Nephron (organoid): ENCODE measurements at regions not wholly inside any gene's neighbourhood (a gene's known extent, or its start where the extent isn't known, plus 50 kb on each side); places are given as distances from the start of the nearest gene placed in this dataset.
A peak's percentile ranks its signal among the peaks of the same experiment; 100 is the strongest.
"Not testable (repeated sequence)": the region's sequence is repeated elsewhere in the genome, so short reads cannot be mapped to it uniquely, and the experiment has no call there.

Source experiments
- H3K27ac Mint-ChIP-seq, 3 experiments: 2 replicates each; pipeline ENCODE4 v1.8.0; 2020; ENCODE audit warnings: mixed read lengths in 3 of 3, mild to moderate bottlenecking in 2 of 3, moderate library complexity in 1 of 3
- H3K27me3 Mint-ChIP-seq: 2 replicates; pipeline ENCODE4 v1.8.0; 2021; ENCODE audit warnings: low read depth, mild to moderate bottlenecking, moderate library complexity, mixed read lengths
- H3K36me3 Mint-ChIP-seq: 2 replicates; pipeline ENCODE4 v1.8.0; 2020; ENCODE audit warnings: low read depth, mixed read lengths
- H3K4me1 Mint-ChIP-seq: 2 replicates; pipeline ENCODE4 v1.8.0; 2020; ENCODE audit warnings: mixed read lengths
- H3K4me3 Mint-ChIP-seq, 3 experiments: 2 replicates each; pipeline ENCODE4 v1.8.0; 2020; ENCODE audit warnings: mild to moderate bottlenecking in 3 of 3, mixed read lengths in 3 of 3, moderate library complexity in 2 of 3
- H3K9me3 Mint-ChIP-seq: 2 replicates; pipeline ENCODE4 v1.8.0; 2020; ENCODE audit warnings: mixed read lengths
- CTCF ChIP-seq, 3 experiments: fragments of 200-600 bp; sonication (generic); IDR thresholded peaks; one replicate each; pipeline ENCODE4 v1.5.0; 2021; ENCODE audit warnings: antibody characterized with exemption in 3 of 3; ENCODE audit not compliant: unreplicated experiment in 3 of 3

GRCh38 chr14:57150449-57150848 is 118.3 kb downstream of the EXOC5 start:
- Mint-ChIP-seq H3K4me1 (no peaks in the 10 kb centered on the region), H3K9me3 (no peaks in the 10 kb centered on the region), H3K36me3 (no peaks in the 10 kb centered on the region), H3K27me3 (peaks cover 3% of the 10 kb centered on the region), H3K4me3 (no peak overlapping the region), H3K27ac (no peak overlapping the region)
- TF ChIP-seq CTCF (IDR thresholded peaks at IDR 0.05; ENCODE audit: unreplicated experiment in 3 of 3): no peak

DNA sequence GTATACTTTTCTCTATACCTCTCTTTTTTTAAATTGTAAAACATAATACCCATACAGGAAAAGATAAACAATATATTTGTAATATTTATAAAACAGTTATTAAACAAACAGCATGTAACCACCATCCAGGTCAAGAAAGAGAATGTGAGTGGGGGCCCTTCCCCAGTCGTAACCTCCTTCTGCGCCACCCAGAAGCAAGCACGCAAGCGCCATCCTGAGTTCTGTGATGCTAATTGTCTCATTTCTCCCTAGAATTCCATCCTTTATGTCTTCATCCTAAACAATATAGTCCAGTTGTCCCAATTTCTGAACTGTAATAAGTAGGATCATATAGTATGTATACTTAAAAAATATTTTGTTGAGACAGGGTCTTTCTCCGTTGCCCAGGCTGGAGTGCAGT is 129.5 kb downstream of the EXOC5 start:
- no peak overlapping the region for H3K27ac Mint-ChIP-seq
- no peaks in the 10 kb centered on the region for H3K36me3 Mint-ChIP-seq
- H3K4me3 Mint-ChIP-seq: no peak overlapping the region
- H3K4me1 Mint-ChIP-seq: peaks cover 10% of the 10 kb centered on the region
- no peak for TF ChIP-seq CTCF (IDR thresholded peaks at IDR 0.05; ENCODE audit: unreplicated experiment in 3 of 3)
- H3K9me3 Mint-ChIP-seq: no peaks in the 10 kb centered on the region
- no peaks in the 10 kb centered on the region for H3K27me3 Mint-ChIP-seq

GRCh38 chr14:57136669-57137328 is 131.9 kb downstream of the EXOC5 start:
- H3K36me3 Mint-ChIP-seq: no peaks in the 10 kb centered on the region

DNA sequence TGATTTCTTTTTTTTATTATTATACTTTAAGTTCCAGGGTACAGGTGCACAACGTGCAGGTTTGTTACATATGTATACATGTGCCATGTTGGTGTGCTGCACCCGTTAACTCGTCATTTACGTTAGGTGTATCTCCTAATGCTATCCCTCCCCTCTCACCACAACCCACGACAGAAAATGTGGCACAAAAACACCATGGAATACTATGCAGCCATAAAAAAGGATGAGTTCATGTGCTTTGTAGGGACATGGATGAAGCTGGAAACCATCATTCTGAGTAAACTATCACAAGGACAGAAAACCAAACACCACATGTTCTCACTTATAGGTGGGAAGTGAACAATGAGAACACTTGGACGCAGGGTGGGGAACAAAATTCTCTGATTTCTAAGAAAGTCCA is 140.9 kb downstream of the EXOC5 start:
- not testable (repeated sequence) for H3K36me3 Mint-ChIP-seq, H3K4me1 Mint-ChIP-seq, H3K9me3 Mint-ChIP-seq, H3K27ac Mint-ChIP-seq, H3K4me3 Mint-ChIP-seq, H3K27me3 Mint-ChIP-seq

More at GRCh38 chr14:57136669-57137328, 131.9 kb downstream of the EXOC5 start:
- Mint-ChIP-seq H3K27ac (no peak overlapping the region), H3K4me1 (peaks cover 10% of the 10 kb centered on the region), H3K27me3 (peaks cover 4% of the 10 kb centered on the region), H3K9me3 (no peaks in the 10 kb centered on the region), H3K4me3 (no peak overlapping the region)
- TF ChIP-seq CTCF (IDR thresholded peaks at IDR 0.05; ENCODE audit: unreplicated experiment in 3 of 3): no peak

DNA sequence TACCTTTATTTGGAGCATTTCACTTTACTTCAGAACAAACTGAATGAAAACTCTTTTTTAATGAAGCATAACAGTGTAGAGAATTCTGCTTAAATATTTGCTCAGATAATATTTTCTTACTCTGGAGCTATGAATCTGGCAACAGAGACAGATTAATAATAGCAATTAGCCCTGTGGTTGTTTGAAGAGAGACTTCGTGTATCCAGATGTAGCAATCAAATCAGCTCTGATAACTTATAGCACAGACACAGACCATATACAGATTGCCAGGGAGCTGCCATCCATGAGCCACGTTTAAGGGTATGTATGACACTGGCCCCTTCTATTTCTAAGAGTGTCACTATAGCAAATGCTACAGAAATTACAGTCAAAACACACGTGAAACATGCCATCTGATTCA is 146.6 kb downstream of the EXOC5 start:
- H3K4me3 Mint-ChIP-seq: no peak overlapping the region
- no peak for TF ChIP-seq CTCF (IDR thresholded peaks at IDR 0.05; ENCODE audit: unreplicated experiment in 3 of 3)
- H3K9me3 Mint-ChIP-seq: no peaks in the 10 kb centered on the region
- H3K4me1 Mint-ChIP-seq: no peaks in the 10 kb centered on the region
- no peak overlapping the region for H3K27ac Mint-ChIP-seq
- H3K36me3 Mint-ChIP-seq: no peaks in the 10 kb centered on the region
- no peaks in the 10 kb centered on the region for H3K27me3 Mint-ChIP-seq

DNA sequence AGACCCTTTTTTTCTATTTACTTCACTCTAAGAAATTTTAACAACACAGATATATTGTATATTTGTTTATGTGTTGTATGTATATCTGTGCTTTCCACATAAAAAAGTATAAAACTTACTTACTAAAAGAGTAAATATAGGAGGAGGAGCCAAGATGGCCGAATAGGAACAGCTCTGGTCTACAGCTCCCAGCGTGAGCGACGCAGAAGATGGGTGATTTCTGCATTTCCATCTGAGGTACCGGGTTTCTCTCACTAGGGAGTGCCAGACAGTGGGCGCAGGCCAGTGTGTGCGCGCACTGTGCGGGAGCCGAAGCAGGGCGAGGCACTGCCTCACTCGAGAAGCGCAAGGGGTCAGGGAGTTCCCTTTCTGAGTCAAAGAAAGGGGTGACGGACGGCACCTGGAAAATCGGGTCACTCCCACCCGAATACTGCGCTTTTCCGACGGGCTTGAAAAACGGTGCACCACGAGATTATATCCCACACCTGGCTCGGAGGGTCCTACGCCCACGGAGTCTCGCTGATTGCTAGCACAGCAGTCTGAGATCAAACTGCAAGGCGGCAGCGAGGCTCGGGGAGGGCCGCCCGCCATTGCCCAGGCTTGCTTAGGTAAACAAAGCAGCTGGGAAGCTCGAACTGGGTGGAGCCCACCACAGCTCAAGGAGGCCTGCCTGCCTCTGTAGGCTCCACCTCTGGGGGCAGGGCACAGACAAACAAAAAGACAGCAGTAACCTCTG is 156.5 kb downstream of the EXOC5 start:
- peak overlapping the region; percentile 80 to 88 (median 87) for H3K4me3 Mint-ChIP-seq
- peaks cover 12% of the 10 kb centered on the region for H3K36me3 Mint-ChIP-seq
- peak overlapping the region; percentile 84 to 96 (median 93) for H3K27ac Mint-ChIP-seq
- peaks cover 40% of the 10 kb centered on the region for H3K9me3 Mint-ChIP-seq
- H3K4me1 Mint-ChIP-seq, H3K27me3 Mint-ChIP-seq: not testable (repeated sequence)

GRCh38 chr14:57110411-57110810 is 158.3 kb downstream of the EXOC5 start:
- H3K27me3 Mint-ChIP-seq, H3K4me1 Mint-ChIP-seq, H3K27ac Mint-ChIP-seq: not testable (repeated sequence)
- Mint-ChIP-seq H3K4me3 (peak overlapping the region; percentile 11 to 65 (median 50)), H3K36me3 (peaks cover 12% of the 10 kb centered on the region), H3K9me3 (peaks cover 48% of the 10 kb centered on the region)
